ENCODE measurements at regions not wholly inside any gene's neighbourhood (a gene's known extent, or its start where the extent isn't known, plus 50 kb on each side); places are given as distances from the start of the nearest gene placed in this dataset.

GRCh38 chr3:168469436-168469835 is 373.7 kb upstream of the GOLIM4 start:
- no TSS peak for BruUV-seq (replicated peaks)
- FAIRE-seq (no peak), DNase-seq (ENCODE audit: low spot score) (no peak), ATAC-seq (no peak)
- TF ChIP-seq ZNF331 (CRISPR knock-in tag; IDR thresholded peaks at IDR 0.05), result no peak
- TF ChIP-seq, protein P1, sequence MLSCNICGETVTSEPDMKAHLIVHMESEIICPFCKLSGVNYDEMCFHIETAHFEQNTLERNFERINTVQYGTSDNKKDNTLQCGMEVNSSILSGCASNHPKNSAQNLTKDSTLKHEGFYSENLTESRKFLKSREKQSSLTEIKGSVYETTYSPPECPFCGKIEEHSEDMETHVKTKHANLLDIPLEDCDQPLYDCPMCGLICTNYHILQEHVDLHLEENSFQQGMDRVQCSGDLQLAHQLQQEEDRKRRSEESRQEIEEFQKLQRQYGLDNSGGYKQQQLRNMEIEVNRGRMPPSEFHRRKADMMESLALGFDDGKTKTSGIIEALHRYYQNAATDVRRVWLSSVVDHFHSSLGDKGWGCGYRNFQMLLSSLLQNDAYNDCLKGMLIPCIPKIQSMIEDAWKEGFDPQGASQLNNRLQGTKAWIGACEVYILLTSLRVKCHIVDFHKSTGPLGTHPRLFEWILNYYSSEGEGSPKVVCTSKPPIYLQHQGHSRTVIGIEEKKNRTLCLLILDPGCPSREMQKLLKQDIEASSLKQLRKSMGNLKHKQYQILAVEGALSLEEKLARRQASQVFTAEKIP (CRISPR knock-in tag; IDR thresholded peaks at IDR 0.05; ENCODE audit: borderline replicate concordance), result no peak
- no peak for TF ChIP-seq JARID2 (CRISPR knock-in tag; IDR thresholded peaks at IDR 0.05; ENCODE audit: insufficient replicate concordance)
- TF ChIP-seq TP53 (CRISPR knock-in tag; conservative IDR thresholded peaks at IDR 0.05), result no peak
- TF ChIP-seq, protein P2, sequence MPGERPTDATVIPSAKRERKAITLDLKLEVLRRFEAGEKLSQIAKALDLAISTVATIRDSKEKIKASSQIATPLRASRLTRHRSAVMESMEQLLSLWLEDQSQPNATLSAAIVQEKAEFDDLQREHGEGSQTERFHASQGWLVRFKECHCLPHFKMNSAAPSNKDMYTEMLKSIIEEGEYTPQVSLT (CRISPR knock-in tag; IDR thresholded peaks at IDR 0.05; ENCODE audit: borderline replicate concordance, low read depth), result no peak
- TF ChIP-seq KDM2A (CRISPR knock-in tag; IDR thresholded peaks at IDR 0.05; ENCODE audit: borderline replicate concordance, low read depth), result no peak
- Histone ChIP-seq H3K4me3 (replicated peaks in 1 of 3; ENCODE audit: insufficient read depth in 1 of 3, low read depth in 2 of 3, low read length in 3 of 3) (no peak overlapping the region), H3K36me3 (replicated peaks in 1 of 2; ENCODE audit: control insufficient read depth in 1 of 2, insufficient read depth in 2 of 2, low read length in 2 of 2) (no peaks in the 10 kb centered on the region), H3K79me2 (ENCODE audit: insufficient read depth, low read length) (no peaks in the 10 kb centered on the region), H3K27ac (ENCODE audit: extremely low read length, insufficient read depth, low read length) (no peak overlapping the region), H3K9ac (ENCODE audit: insufficient read depth, low read depth, low read length) (no peak overlapping the region), H3K27me3 (ENCODE audit: control insufficient read depth in 1 of 2, insufficient read depth in 2 of 2, low read length in 2 of 2) (no peaks in the 10 kb centered on the region), H2AFZ (ENCODE audit: low read length) (no peak overlapping the region), H4K20me1 (ENCODE audit: insufficient read depth, low read length) (no peaks in the 10 kb centered on the region), H3K4me2 (ENCODE audit: low read depth, low read length) (no peak overlapping the region), H3K4me1 (ENCODE audit: insufficient read depth, low read length) (no peaks in the 10 kb centered on the region), H3K9me3 (ENCODE audit: low read length) (no peaks in the 10 kb centered on the region)
- POLR2A ChIA-PET, result no interaction called here
- CTCF ChIA-PET (ENCODE audit: low intra/inter-chr PET ratio, low total read pairs), result no interaction called here
- intact Hi-C loops (cut with micrococcal nuclease; ENCODE audit: unreplicated experiment) (loop anchor here (10.0 kb wide), 1 partner anchor 255 kb away; no protein-coding TSS in a partner anchor), in situ Hi-C loops (cut with HindIII; ENCODE audit: extremely low pct_ligation_motif_present, low pct_unique_long_range_greater_than_20kb) (no loop called here)
- WGBS (ENCODE audit: low lambda C conversion rate), result under 1% methylated on average over 3 of the region's 3 CpGs
